H9 (cell line): ENCODE measurements at regions not wholly inside any gene's neighbourhood (a gene's known extent, or its start where the extent isn't known, plus 50 kb on each side); places are given as distances from the start of the nearest gene placed in this dataset.

Source experiments
- DNase-seq: peaks from one replicate; pipeline ENCODE4 v3.0.0-alpha.2; 2017
- H2AFZ ChIP-seq: one replicate; pipeline ENCODE4 v1.6.1; 2013; ENCODE audit warnings: mild to moderate bottlenecking, low read length, control low read depth, moderate library complexity
- H2AK5ac ChIP-seq: 2 replicates; pipeline ENCODE4 v1.6.1; 2013; ENCODE audit warnings: low read length, control low read depth, mixed read lengths; ENCODE audit not compliant: insufficient read length
- H2BK120ac ChIP-seq: one replicate; pipeline ENCODE4 v1.6.1; 2013; ENCODE audit warnings: low read depth, mild to moderate bottlenecking, low read length, control low read depth, inconsistent platforms; ENCODE audit not compliant: poor library complexity, severe bottlenecking
- H2BK12ac ChIP-seq: 2 replicates; pipeline ENCODE4 v1.6.1; 2013; ENCODE audit warnings: low read length, control low read depth, mixed read lengths, low read depth; ENCODE audit not compliant: insufficient read length
- H2BK15ac ChIP-seq: 2 replicates; pipeline ENCODE4 v1.6.1; 2013; ENCODE audit warnings: low read depth, low read length, control low read depth
- H2BK20ac ChIP-seq: one replicate; pipeline ENCODE4 v1.6.1; 2013; ENCODE audit warnings: low read depth, mild to moderate bottlenecking, low read length, control low read depth, inconsistent platforms; ENCODE audit not compliant: poor library complexity, severe bottlenecking
- H2BK5ac ChIP-seq: 2 replicates; pipeline ENCODE4 v1.6.1; 2013; ENCODE audit warnings: low read length, control low read depth, mixed read lengths; ENCODE audit not compliant: insufficient read length
- H3K14ac ChIP-seq: 2 replicates; pipeline ENCODE4 v1.6.1; 2013; ENCODE audit warnings: low read length, control low read depth; ENCODE audit not compliant: insufficient read depth
- H3K18ac ChIP-seq: 2 replicates; pipeline ENCODE4 v1.6.1; 2013; ENCODE audit warnings: low read depth, mild to moderate bottlenecking, mixed read lengths, low read length, control low read depth; ENCODE audit not compliant: insufficient read length
- H3K23ac ChIP-seq: 2 replicates; pipeline ENCODE4 v1.6.1; 2013; ENCODE audit warnings: low read length, control low read depth, mixed read lengths, low read depth; ENCODE audit not compliant: insufficient read length
- H3K23me2 ChIP-seq: 2 replicates; pipeline ENCODE4 v1.6.1; 2013; ENCODE audit warnings: low read depth, mild to moderate bottlenecking, mixed read lengths, low read length, control low read depth; ENCODE audit not compliant: insufficient read length, poor library complexity, severe bottlenecking
- H3K27ac ChIP-seq: 2 replicates; pipeline ENCODE4 v1.5.1; 2013; ENCODE audit warnings: low read length, control low read depth, mixed read lengths, low read depth; ENCODE audit not compliant: insufficient read length
- H3K27me3 ChIP-seq: 2 replicates; pipeline ENCODE4 v1.6.1; 2013; ENCODE audit warnings: low read length, control low read depth, inconsistent platforms; ENCODE audit not compliant: insufficient read depth
- H3K4ac ChIP-seq: 2 replicates; pipeline ENCODE4 v1.6.1; 2013; ENCODE audit warnings: low read depth, mild to moderate bottlenecking, control low read depth, inconsistent platforms, low read length, moderate library complexity
- H3K4me1 ChIP-seq: 2 replicates; pipeline ENCODE4 v1.6.1; 2013; ENCODE audit warnings: low read length, control low read depth, inconsistent platforms; ENCODE audit not compliant: insufficient read depth
- H3K4me2 ChIP-seq: 2 replicates; pipeline ENCODE4 v1.6.1; 2013; ENCODE audit warnings: low read length, control low read depth, mixed read lengths; ENCODE audit not compliant: insufficient read length, insufficient read depth
- H3K56ac ChIP-seq: 2 replicates; pipeline ENCODE4 v1.6.1; 2013; ENCODE audit warnings: low read depth, mild to moderate bottlenecking, mixed read lengths, low read length, control low read depth; ENCODE audit not compliant: insufficient read length
- H3K79me1 ChIP-seq: 2 replicates; pipeline ENCODE4 v1.6.1; 2013; ENCODE audit warnings: low read depth, mild to moderate bottlenecking, moderate library complexity, low read length, control low read depth, inconsistent platforms; ENCODE audit not compliant: insufficient read depth, poor library complexity, severe bottlenecking
- H3K79me2 ChIP-seq: 2 replicates; pipeline ENCODE4 v1.6.1; 2013; ENCODE audit warnings: low read length, control low read depth, inconsistent platforms; ENCODE audit not compliant: insufficient read depth
- H3K9ac ChIP-seq: 2 replicates; pipeline ENCODE4 v1.6.1; 2013; ENCODE audit warnings: low read length, control low read depth, mixed read lengths; ENCODE audit not compliant: insufficient read length; ENCODE audit errors: extremely low read depth
- H3K9me3 ChIP-seq: one replicate; pipeline ENCODE4 v1.6.1; 2013; ENCODE audit warnings: low read depth, low read length, inconsistent platforms; ENCODE audit not compliant: control insufficient read depth
- H3T11ph ChIP-seq: one replicate; pipeline ENCODE4 v1.6.1; 2013; ENCODE audit warnings: mild to moderate bottlenecking, low read length, control low read depth, inconsistent platforms
- H4K20me1 ChIP-seq: one replicate; pipeline ENCODE4 v1.6.1; 2013; ENCODE audit not compliant: control insufficient read depth, insufficient read length, insufficient read depth
- H4K5ac ChIP-seq: 2 replicates; pipeline ENCODE4 v1.6.1; 2013; ENCODE audit warnings: low read depth, mild to moderate bottlenecking, mixed read lengths, low read length, control low read depth; ENCODE audit not compliant: insufficient read length
- H4K8ac ChIP-seq: replicated peaks from 2 replicates; pipeline ENCODE4 v1.6.1; 2013; ENCODE audit warnings: low read length, control low read depth, mixed read lengths, low read depth; ENCODE audit not compliant: insufficient read length
- H4K91ac ChIP-seq: 2 replicates; pipeline ENCODE4 v1.6.1; 2013; ENCODE audit warnings: low read depth, mild to moderate bottlenecking, moderate library complexity, mixed read lengths, low read length, control low read depth; ENCODE audit not compliant: insufficient read length
- H3K27ac Mint-ChIP-seq, 3 experiments: 2 replicates in 2 of 3; 3 replicates in 1 of 3; pipeline ENCODE4 v1.8.0; 2020 to 2021; ENCODE audit warnings: mixed read lengths in 3 of 3, mild to moderate bottlenecking in 1 of 3, moderate library complexity in 1 of 3
- H3K27me3 Mint-ChIP-seq: 2 replicates; pipeline ENCODE4 v1.8.0; 2021; ENCODE audit warnings: low read depth, mild to moderate bottlenecking, moderate library complexity, mixed read lengths
- H3K36me3 Mint-ChIP-seq, 3 experiments: 2 replicates in 2 of 3; 3 replicates in 1 of 3; pipeline ENCODE4 v1.8.0; 2020 to 2021; ENCODE audit warnings: low read depth in 3 of 3, mixed read lengths in 3 of 3; ENCODE audit not compliant: insufficient read depth in 1 of 3
- H3K4me1 Mint-ChIP-seq, 2 experiments: 2 replicates each; pipeline ENCODE4 v1.8.0; 2020; ENCODE audit warnings: mixed read lengths in 2 of 2
- H3K4me3 Mint-ChIP-seq, 2 experiments: 2 replicates in 1 of 2; 3 replicates in 1 of 2; pipeline ENCODE4 v1.8.0; 2020 to 2021; ENCODE audit warnings: mild to moderate bottlenecking in 2 of 2, mixed read lengths in 2 of 2, moderate library complexity in 1 of 2
- H3K9me3 Mint-ChIP-seq, 2 experiments: 2 replicates in 1 of 2; 3 replicates in 1 of 2; pipeline ENCODE4 v1.8.0; 2020; ENCODE audit warnings: mild to moderate bottlenecking in 2 of 2, mixed read lengths in 2 of 2, moderate library complexity in 1 of 2
- CTCF ChIP-seq: fragments of 200-600 bp; sonication (generic); conservative IDR thresholded peaks from 3 replicates; pipeline ENCODE4 v1.8.0; 2021; ENCODE audit warnings: antibody characterized with exemption, mild to moderate bottlenecking
- WGBS: extraction: QIAGEN DNeasy Blood & Tissue Kit; methylation state at CpG from one replicate; pipeline ENCODE4 v1.1.7; 2013; ENCODE audit warnings: missing lambda C conversion rate, low lambda C conversion rate, mixed read lengths; ENCODE audit not compliant: insufficient read length; ENCODE audit errors: extremely low coverage; 5-methylcytosine and 5-hydroxymethylcytosine counted together

- Mint-ChIP-seq H3K27me3 (no peaks in the 10 kb centered on the region), H3K4me3 (no peak overlapping the region), H3K4me1 (no peaks in the 10 kb centered on the region), H3K27ac (no peak overlapping the region), H3K36me3 (no peaks in the 10 kb centered on the region), H3K9me3 (no peaks in the 10 kb centered on the region)
- no peak for DNase-seq
- Histone ChIP-seq H3K27ac (no peak overlapping the region), H3K4me1 (no peaks in the 10 kb centered on the region), H3K79me1 (no peaks in the 10 kb centered on the region), H2AFZ (no peak overlapping the region), H3K18ac (no peak overlapping the region), H3K4me2 (no peak overlapping the region), H4K20me1 (no peaks in the 10 kb centered on the region), H2BK5ac (no peak overlapping the region), H4K5ac (no peak overlapping the region), H2BK120ac (no peak overlapping the region), H3K4ac (no peak overlapping the region), H2BK15ac (no peak overlapping the region), H3K56ac (no peak overlapping the region), H3K9ac (no peak overlapping the region), H2BK20ac (no peak overlapping the region), H3K23ac (no peak overlapping the region), H2AK5ac (no peak overlapping the region), H3K14ac (no peak overlapping the region), H3T11ph (no peak overlapping the region), H3K9me3 (no peaks in the 10 kb centered on the region), H3K27me3 (no peaks in the 10 kb centered on the region), H3K79me2 (no peaks in the 10 kb centered on the region), H2BK12ac (no peak overlapping the region), H3K23me2 (no peaks in the 10 kb centered on the region), H4K8ac (no peak overlapping the region), H4K91ac (no peak overlapping the region)
- 100% methylated on average over 1 of the region's 10 CpGs for WGBS
- TF ChIP-seq CTCF: no peak
Observed at GRCh38 chr1:218547957-218548730, 203.0 kb downstream of the TGFB2 start.
